ENCODE measurements at regions not wholly inside any gene's neighbourhood (a gene's known extent, or its start where the extent isn't known, plus 50 kb on each side); places are given as distances from the start of the nearest gene placed in this dataset.

DNA sequence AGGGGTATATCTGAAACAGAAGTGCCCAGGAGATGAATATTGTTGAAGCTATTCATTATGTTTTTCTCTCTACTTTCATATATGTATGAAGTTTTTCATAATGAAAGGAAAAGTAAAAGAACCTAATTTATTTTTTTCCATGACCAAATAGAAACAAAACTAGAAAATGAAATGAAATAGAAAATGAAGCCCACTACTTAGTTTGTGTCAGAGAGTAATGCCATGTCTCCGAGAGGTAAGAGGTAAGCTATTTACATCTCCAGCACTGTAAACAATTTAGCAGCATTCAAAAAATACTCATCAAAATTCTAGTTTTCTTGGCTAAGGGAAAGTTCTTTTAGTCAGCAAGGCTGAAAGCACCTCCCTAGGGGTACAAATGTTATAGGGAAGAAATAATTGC lies 238.6 kb downstream of the PTH2R start:
- no peaks in the 10 kb centered on the region for H4K20me1 ChIP-seq (ENCODE audit: insufficient read depth, low read length)
- Mint-ChIP-seq H3K36me3 (no peaks in the 10 kb centered on the region), H3K9me3 (peaks cover 0 to 1% (median 0%) of the 10 kb centered on the region in 7 donors), H3K4me3 (no peak overlapping the region), H3K27ac (no peak overlapping the region), H3K4me1 (no peaks in the 10 kb centered on the region), H3K27me3 (ENCODE audit: low read depth in 3 of 3) (no peaks in the 10 kb centered on the region)
- no peak overlapping the region for H3K4me2 ChIP-seq (replicated peaks; ENCODE audit: extremely low read depth, low read length, poor library complexity, severe bottlenecking)
- no peaks in the 10 kb centered on the region for H3K27me3 ChIP-seq (ENCODE audit: control insufficient read depth in 2 of 2, insufficient read depth in 2 of 2, low read length in 2 of 2)
- intact Hi-C loops (cut with micrococcal nuclease) = no loop called here
- H3K27ac ChIP-seq (ENCODE audit: low read depth in 1 of 2, low read length in 2 of 2) = no peak overlapping the region
- DNase-seq = no peak
- H3K9ac ChIP-seq (ENCODE audit: insufficient read depth, low read length, poor library complexity, severe bottlenecking) = no peak overlapping the region
- TF ChIP-seq, protein P1, sequence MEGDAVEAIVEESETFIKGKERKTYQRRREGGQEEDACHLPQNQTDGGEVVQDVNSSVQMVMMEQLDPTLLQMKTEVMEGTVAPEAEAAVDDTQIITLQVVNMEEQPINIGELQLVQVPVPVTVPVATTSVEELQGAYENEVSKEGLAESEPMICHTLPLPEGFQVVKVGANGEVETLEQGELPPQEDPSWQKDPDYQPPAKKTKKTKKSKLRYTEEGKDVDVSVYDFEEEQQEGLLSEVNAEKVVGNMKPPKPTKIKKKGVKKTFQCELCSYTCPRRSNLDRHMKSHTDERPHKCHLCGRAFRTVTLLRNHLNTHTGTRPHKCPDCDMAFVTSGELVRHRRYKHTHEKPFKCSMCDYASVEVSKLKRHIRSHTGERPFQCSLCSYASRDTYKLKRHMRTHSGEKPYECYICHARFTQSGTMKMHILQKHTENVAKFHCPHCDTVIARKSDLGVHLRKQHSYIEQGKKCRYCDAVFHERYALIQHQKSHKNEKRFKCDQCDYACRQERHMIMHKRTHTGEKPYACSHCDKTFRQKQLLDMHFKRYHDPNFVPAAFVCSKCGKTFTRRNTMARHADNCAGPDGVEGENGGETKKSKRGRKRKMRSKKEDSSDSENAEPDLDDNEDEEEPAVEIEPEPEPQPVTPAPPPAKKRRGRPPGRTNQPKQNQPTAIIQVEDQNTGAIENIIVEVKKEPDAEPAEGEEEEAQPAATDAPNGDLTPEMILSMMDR (IDR thresholded peaks at IDR 0.05) = no peak
- WGBS (ENCODE audit: insufficient coverage) = no CpG with 5 or more reads among the region's 1 CpG
- H3K4me3 ChIP-seq (replicated peaks in 1 of 3; ENCODE audit: low read depth in 2 of 3, low read length in 3 of 3) = no peak overlapping the region
- H3K36me3 ChIP-seq (replicated peaks in 1 of 2; ENCODE audit: control insufficient read depth in 1 of 2, insufficient read depth in 2 of 2, low read length in 2 of 2) = no peaks in the 10 kb centered on the region
- no peaks in the 10 kb centered on the region for H3K4me1 ChIP-seq (ENCODE audit: control insufficient read depth in 1 of 2, insufficient read depth in 2 of 2, low read length in 2 of 2)
- H3K9me3 ChIP-seq (replicated peaks in 1 of 2; ENCODE audit: control insufficient read depth in 1 of 2, insufficient read depth in 1 of 2, low read length in 2 of 2) = no peaks in the 10 kb centered on the region
- H3K79me2 ChIP-seq (ENCODE audit: insufficient read depth, low read length) = no peaks in the 10 kb centered on the region
- H2AFZ ChIP-seq (ENCODE audit: insufficient read depth, low read depth, low read length, poor library complexity, severe bottlenecking) = no peak overlapping the region

DNA sequence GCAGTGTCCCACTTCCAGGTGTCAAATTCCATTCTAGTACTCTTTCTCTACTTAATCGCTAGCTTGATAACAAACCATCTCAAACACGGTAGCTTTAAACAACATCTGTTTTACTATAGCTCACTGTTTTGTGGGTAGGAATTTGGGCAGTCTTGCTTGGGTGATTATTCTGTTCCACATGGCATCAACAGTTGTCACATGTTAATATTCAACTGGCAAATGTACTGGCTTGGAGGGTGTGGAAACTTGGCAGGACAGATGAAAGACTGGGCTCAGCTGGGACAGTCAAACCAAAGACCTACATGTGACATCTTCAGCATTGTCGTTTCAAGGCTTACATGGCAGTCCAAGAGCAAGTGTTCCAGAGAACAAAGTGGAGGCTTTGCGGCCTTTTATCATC lies 241.8 kb downstream of the PTH2R start:
- no peaks in the 10 kb centered on the region for H3K9me3 ChIP-seq (replicated peaks in 1 of 2; ENCODE audit: control insufficient read depth in 1 of 2, insufficient read depth in 1 of 2, low read length in 2 of 2)
- H3K36me3 Mint-ChIP-seq = no peaks in the 10 kb centered on the region
- no peaks in the 10 kb centered on the region for H3K27me3 Mint-ChIP-seq (ENCODE audit: low read depth in 3 of 3)
- H3K27ac ChIP-seq (ENCODE audit: low read depth in 1 of 2, low read length in 2 of 2) = no peak overlapping the region
- H3K4me3 Mint-ChIP-seq = no peak overlapping the region
- no peak overlapping the region for H3K4me3 ChIP-seq (replicated peaks in 1 of 3; ENCODE audit: low read depth in 2 of 3, low read length in 3 of 3)
- DNase-seq = no peak
- intact Hi-C loops (cut with micrococcal nuclease) = no loop called here
- H2AFZ ChIP-seq (ENCODE audit: insufficient read depth, low read depth, low read length, poor library complexity, severe bottlenecking) = no peak overlapping the region
- H3K4me1 ChIP-seq (ENCODE audit: control insufficient read depth in 1 of 2, insufficient read depth in 2 of 2, low read length in 2 of 2) = no peaks in the 10 kb centered on the region
- H3K9me3 Mint-ChIP-seq = peaks cover 0 to 1% (median 0%) of the 10 kb centered on the region in 7 donors
- H3K27ac Mint-ChIP-seq = no peak overlapping the region
- WGBS (ENCODE audit: insufficient coverage) = no CpG with 5 or more reads among the region's 4 CpGs
- H4K20me1 ChIP-seq (ENCODE audit: insufficient read depth, low read length) = no peaks in the 10 kb centered on the region
- H3K4me1 Mint-ChIP-seq = no peaks in the 10 kb centered on the region
- H3K4me2 ChIP-seq (replicated peaks; ENCODE audit: extremely low read depth, low read length, poor library complexity, severe bottlenecking) = no peak overlapping the region
- H3K79me2 ChIP-seq (ENCODE audit: insufficient read depth, low read length) = no peaks in the 10 kb centered on the region
- TF ChIP-seq, protein P1 (IDR thresholded peaks at IDR 0.05) = no peak
- no peaks in the 10 kb centered on the region for H3K36me3 ChIP-seq (replicated peaks in 1 of 2; ENCODE audit: control insufficient read depth in 1 of 2, insufficient read depth in 2 of 2, low read length in 2 of 2)
- H3K27me3 ChIP-seq (ENCODE audit: control insufficient read depth in 2 of 2, insufficient read depth in 2 of 2, low read length in 2 of 2) = no peaks in the 10 kb centered on the region
- H3K9ac ChIP-seq (ENCODE audit: insufficient read depth, low read length, poor library complexity, severe bottlenecking) = no peak overlapping the region
